ENCODE measurements at regions not wholly inside any gene's neighbourhood (a gene's known extent, or its start where the extent isn't known, plus 50 kb on each side); places are given as distances from the start of the nearest gene placed in this dataset.

DNA sequence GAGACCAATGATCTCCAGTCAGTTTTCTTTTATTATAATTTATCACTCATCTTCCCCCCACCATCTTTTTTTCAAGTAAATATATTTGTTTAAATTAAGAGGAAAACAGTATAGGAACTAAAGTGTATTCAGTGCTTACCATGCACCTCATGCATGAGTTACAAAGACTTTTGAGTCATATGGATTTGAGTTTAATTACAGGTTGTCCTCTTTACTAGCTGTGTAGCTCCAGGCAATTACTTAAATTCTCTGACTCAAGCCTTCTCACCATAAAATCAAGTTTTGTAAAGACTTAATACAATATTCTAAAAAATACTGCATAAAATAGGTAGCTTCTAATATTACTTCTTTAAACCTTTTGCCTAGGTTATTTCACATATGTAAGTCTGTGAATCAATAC is 251.3 kb downstream of the SLC16A7 start:
- H3K4me1 ChIP-seq (ENCODE audit: low read depth, poor library complexity, severe bottlenecking): no peaks in the 10 kb centered on the region
- no peaks in the 10 kb centered on the region for H4K20me1 ChIP-seq (ENCODE audit: insufficient read depth)
- H3K4me2 ChIP-seq: no peak overlapping the region
- H3K4me3 ChIP-seq (IDR thresholded peaks at IDR 0.05; ENCODE audit: insufficient read depth, low read depth, low read length): no peak overlapping the region
- H2AFZ ChIP-seq (ENCODE audit: low read depth): no peak overlapping the region
- TF ChIP-seq, protein P1, sequence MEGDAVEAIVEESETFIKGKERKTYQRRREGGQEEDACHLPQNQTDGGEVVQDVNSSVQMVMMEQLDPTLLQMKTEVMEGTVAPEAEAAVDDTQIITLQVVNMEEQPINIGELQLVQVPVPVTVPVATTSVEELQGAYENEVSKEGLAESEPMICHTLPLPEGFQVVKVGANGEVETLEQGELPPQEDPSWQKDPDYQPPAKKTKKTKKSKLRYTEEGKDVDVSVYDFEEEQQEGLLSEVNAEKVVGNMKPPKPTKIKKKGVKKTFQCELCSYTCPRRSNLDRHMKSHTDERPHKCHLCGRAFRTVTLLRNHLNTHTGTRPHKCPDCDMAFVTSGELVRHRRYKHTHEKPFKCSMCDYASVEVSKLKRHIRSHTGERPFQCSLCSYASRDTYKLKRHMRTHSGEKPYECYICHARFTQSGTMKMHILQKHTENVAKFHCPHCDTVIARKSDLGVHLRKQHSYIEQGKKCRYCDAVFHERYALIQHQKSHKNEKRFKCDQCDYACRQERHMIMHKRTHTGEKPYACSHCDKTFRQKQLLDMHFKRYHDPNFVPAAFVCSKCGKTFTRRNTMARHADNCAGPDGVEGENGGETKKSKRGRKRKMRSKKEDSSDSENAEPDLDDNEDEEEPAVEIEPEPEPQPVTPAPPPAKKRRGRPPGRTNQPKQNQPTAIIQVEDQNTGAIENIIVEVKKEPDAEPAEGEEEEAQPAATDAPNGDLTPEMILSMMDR (conservative IDR thresholded peaks at IDR 0.05; ENCODE audit: low read depth, low read length): no peak
- no peak overlapping the region for H3K27ac ChIP-seq
- no peaks in the 10 kb centered on the region for H3K27me3 ChIP-seq (ENCODE audit: insufficient read depth, low read depth)
- H3K36me3 ChIP-seq (ENCODE audit: insufficient read depth): no peaks in the 10 kb centered on the region
- H3K79me2 ChIP-seq (ENCODE audit: insufficient read depth, low read depth): no peaks in the 10 kb centered on the region
- H3K9ac ChIP-seq: no peak overlapping the region

DNA sequence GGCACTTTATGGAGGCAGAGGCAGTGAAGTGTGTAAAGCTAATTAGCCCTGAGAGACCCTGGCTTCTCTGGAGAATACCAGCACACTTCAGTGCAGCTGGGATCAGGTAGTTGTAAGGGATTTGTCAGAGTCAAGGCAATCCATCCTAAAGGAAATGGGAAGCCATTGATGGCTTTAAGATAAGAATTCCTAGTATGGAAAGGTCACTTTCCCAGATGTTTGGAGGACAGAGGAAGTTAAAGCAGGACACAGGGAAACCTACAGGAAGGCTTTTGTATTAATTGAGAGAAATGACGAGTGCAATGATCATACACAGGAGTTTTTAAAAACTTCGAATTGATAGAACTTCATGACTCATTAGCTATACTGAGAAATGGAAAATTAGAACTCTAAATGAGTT is 254.4 kb downstream of the SLC16A7 start:
- H3K27me3 ChIP-seq (ENCODE audit: insufficient read depth, low read depth): no peaks in the 10 kb centered on the region
- no peaks in the 10 kb centered on the region for H3K79me2 ChIP-seq (ENCODE audit: insufficient read depth, low read depth)
- no peak overlapping the region for H3K27ac ChIP-seq
- H3K4me3 ChIP-seq (IDR thresholded peaks at IDR 0.05; ENCODE audit: insufficient read depth, low read depth, low read length): no peak overlapping the region
- no peaks in the 10 kb centered on the region for H4K20me1 ChIP-seq (ENCODE audit: insufficient read depth)
- no peaks in the 10 kb centered on the region for H3K4me1 ChIP-seq (ENCODE audit: low read depth, poor library complexity, severe bottlenecking)
- H3K36me3 ChIP-seq (ENCODE audit: insufficient read depth): no peaks in the 10 kb centered on the region
- TF ChIP-seq, protein P1 (conservative IDR thresholded peaks at IDR 0.05; ENCODE audit: low read depth, low read length): no peak
- H3K4me2 ChIP-seq: no peak overlapping the region
- H2AFZ ChIP-seq (ENCODE audit: low read depth): no peak overlapping the region
- H3K9ac ChIP-seq: no peak overlapping the region

DNA sequence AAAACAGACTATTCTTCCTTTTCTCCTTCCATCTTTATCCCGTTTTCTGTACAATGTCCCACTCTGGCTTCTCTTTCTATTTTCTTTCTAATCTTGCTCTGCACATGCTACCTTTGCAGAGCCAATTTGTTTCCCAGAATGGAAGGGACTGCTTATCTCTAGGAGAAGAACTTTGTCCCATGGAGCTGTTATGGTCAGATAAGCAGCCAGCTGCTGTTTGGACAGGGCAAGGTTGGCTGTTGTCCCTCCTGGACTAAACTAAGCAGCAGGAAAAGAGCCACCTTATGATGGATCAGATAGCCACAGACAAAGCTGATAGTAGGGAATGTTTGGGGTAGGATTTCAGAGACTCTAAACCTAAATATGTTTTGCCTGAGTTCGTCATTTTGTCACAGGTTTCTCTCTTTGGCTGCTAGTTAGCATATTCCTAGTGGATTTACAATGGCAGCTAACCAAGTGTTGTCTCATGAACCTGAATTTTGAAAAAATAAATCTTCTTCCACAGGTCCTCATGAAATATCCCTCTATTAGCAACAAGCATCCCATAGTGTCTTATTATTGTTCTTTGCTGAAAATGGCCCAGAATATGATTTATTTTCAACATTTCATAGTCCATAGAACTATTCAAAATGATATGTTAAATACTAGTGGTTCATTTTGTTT is 262.8 kb downstream of the SLC16A7 start:
- H2AFZ ChIP-seq (ENCODE audit: low read depth): no peak overlapping the region
- no peak overlapping the region for H3K27ac ChIP-seq
- no peaks in the 10 kb centered on the region for H3K27me3 ChIP-seq (ENCODE audit: insufficient read depth, low read depth)
- no peak overlapping the region for H3K9ac ChIP-seq
- H3K4me1 ChIP-seq (ENCODE audit: low read depth, poor library complexity, severe bottlenecking): no peaks in the 10 kb centered on the region
- no peaks in the 10 kb centered on the region for H3K36me3 ChIP-seq (ENCODE audit: insufficient read depth)
- no peak overlapping the region for H3K4me2 ChIP-seq
- TF ChIP-seq, protein P1 (conservative IDR thresholded peaks at IDR 0.05; ENCODE audit: low read depth, low read length): no peak
- H3K79me2 ChIP-seq (ENCODE audit: insufficient read depth, low read depth): no peaks in the 10 kb centered on the region
- no peaks in the 10 kb centered on the region for H4K20me1 ChIP-seq (ENCODE audit: insufficient read depth)
- no peak overlapping the region for H3K4me3 ChIP-seq (IDR thresholded peaks at IDR 0.05; ENCODE audit: insufficient read depth, low read depth, low read length)

DNA sequence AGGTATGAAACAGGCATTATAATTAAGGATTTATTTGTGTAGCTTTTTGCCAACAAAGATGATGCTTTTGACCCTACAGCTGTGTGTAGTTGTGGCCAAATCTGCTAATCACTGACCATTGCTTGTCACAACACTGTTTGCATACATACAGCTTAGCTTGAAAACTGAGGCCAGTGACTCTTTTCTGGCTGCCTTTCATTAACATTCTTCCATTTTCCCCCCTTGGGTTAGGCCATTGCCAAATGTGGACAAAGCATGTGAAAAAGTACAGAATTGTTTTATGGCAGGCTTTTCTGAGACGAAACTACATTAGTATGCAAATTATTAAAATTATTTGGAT is 263.3 kb downstream of the SLC16A7 start:
- H3K4me3 ChIP-seq (IDR thresholded peaks at IDR 0.05; ENCODE audit: insufficient read depth, low read depth, low read length): no peak overlapping the region
- H3K9ac ChIP-seq: no peak overlapping the region
- no peaks in the 10 kb centered on the region for H3K36me3 ChIP-seq (ENCODE audit: insufficient read depth)
- H2AFZ ChIP-seq (ENCODE audit: low read depth): no peak overlapping the region
- no peaks in the 10 kb centered on the region for H3K27me3 ChIP-seq (ENCODE audit: insufficient read depth, low read depth)
- H4K20me1 ChIP-seq (ENCODE audit: insufficient read depth): no peaks in the 10 kb centered on the region
- no peak overlapping the region for H3K4me2 ChIP-seq
- H3K27ac ChIP-seq: no peak overlapping the region
- no peaks in the 10 kb centered on the region for H3K79me2 ChIP-seq (ENCODE audit: insufficient read depth, low read depth)
- H3K4me1 ChIP-seq (ENCODE audit: low read depth, poor library complexity, severe bottlenecking): no peaks in the 10 kb centered on the region
- TF ChIP-seq, protein P1 (conservative IDR thresholded peaks at IDR 0.05; ENCODE audit: low read depth, low read length): no peak
